KG1 (cell line): ENCODE measurements at regions not wholly inside any gene's neighbourhood (a gene's known extent, or its start where the extent isn't known, plus 50 kb on each side); places are given as distances from the start of the nearest gene placed in this dataset.
"Not testable (repeated sequence)": the region's sequence is repeated elsewhere in the genome, so short reads cannot be mapped to it uniquely, and the experiment has no call there.

Experiments
- DNase-seq: peaks from one replicate; lab custom pipeline; 2025; lab: John Stamatoyannopoulos, UW

- no peak for DNase-seq
Measured at GRCh38 chr1:104315823-104316222, 566.1 kb downstream of the AMY1C start.

- no peak for DNase-seq
Measured at GRCh38 chr1:104322131-104322530, 572.4 kb downstream of the AMY1C start.

GRCh38 chr1:104329278-104329677 lies 579.6 kb downstream of the AMY1C start:
- no peak for DNase-seq

- DNase-seq: no peak
Measured at GRCh38 chr1:104331763-104332162, 582.1 kb downstream of the AMY1C start.

GRCh38 chr1:104337927-104338326 lies 588.2 kb downstream of the AMY1C start:
- not testable (repeated sequence) for DNase-seq

- DNase-seq: no peak
Measured at GRCh38 chr1:104341944-104342343, 592.2 kb downstream of the AMY1C start.

DNA sequence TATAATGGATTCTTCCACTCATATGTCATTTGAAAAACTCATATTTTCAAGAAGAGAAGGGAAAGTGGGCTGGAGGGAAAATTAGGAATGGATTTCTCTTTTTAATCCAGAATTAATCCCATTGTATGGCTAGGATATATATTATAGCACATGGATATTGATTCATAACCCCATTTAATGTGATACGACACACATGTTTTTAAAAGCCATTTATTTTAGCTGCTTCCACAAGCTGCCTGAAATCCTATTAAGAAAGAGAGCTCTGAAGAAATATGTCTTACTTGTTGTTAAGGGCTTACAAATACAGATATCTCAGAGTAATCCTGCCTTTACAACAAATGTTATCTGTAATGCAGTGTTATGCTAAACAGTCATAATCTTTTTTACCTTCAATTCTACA lies 598.6 kb downstream of the AMY1C start:
- no peak for DNase-seq

DNA sequence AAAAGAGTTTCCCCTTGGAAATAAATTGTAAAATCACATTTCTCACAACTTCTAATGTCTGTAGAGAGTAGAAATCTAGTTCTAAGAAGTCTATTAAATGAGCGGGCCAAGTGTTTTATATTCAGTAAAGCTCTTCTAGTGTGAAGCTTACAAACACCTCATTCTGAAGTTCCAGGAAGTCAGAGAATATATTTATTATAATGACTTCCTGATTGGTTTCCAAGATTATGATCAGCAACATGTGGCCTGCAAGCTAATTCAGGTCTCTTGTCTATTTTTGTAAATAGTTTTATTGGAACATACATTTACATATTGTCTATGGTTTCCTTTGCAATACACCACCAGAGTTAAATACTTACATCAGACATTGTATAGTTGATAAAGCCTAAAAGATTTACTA lies 603.9 kb downstream of the AMY1C start:
- no peak for DNase-seq

DNA sequence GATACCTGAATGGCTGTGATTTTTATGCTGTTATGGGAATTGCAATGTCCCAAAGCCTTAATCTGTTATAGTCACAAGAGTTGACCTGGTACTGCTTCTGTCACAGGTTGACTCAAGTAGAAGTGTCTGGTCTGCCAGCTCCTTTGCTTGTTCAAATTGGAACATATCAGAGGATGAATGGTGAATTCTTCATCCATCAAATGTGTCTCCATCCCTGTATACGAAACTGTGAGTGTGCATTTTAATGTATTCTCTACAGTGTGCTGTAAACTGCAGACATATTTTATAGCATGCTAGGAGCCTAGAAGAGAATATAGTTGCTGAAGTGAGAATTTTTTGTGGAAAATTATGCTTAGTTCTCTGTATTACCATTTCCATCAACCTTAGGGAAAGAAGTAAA lies 608.4 kb downstream of the AMY1C start:
- DNase-seq: no peak

DNA sequence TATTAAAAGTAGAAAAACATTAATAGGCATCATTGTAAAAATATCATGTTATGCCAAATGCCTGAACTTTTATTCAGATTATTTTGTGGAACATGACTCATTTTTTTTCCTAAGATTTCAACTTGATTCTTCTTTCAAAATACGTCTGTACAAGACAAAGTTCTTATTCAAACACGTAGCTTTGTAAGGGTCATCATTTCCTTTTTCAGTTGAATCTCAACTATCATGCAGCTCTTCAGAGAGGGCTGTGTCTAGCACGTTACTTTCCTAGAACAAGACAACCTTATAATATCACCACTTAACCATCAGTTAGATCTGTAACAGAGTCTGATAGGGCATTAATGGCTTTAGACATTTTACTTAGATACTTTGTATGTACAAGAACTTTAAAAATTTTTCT lies 608.9 kb downstream of the AMY1C start:
- no peak for DNase-seq

- DNase-seq: no peak
Measured at GRCh38 chr1:104378414-104378813, 628.7 kb downstream of the AMY1C start.

DNA sequence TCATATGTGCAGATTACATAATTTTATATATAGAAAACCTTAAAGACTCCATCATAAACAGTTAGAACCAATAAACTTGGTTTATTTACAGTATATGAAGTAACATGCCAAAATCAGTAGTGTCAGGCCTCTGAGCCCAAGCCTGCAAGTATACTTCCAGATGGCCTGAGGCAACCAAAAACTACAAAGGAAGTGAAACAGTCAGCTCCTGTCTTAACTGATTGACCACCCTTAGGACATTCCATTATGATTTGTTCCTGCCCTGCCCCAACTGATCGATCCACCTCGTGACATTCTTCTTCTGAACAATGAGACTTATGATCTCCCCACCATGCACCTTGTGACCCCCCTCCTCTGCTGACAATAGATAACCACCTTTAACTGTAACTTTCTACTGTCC lies 630.3 kb downstream of the AMY1C start:
- DNase-seq: no peak

DNA sequence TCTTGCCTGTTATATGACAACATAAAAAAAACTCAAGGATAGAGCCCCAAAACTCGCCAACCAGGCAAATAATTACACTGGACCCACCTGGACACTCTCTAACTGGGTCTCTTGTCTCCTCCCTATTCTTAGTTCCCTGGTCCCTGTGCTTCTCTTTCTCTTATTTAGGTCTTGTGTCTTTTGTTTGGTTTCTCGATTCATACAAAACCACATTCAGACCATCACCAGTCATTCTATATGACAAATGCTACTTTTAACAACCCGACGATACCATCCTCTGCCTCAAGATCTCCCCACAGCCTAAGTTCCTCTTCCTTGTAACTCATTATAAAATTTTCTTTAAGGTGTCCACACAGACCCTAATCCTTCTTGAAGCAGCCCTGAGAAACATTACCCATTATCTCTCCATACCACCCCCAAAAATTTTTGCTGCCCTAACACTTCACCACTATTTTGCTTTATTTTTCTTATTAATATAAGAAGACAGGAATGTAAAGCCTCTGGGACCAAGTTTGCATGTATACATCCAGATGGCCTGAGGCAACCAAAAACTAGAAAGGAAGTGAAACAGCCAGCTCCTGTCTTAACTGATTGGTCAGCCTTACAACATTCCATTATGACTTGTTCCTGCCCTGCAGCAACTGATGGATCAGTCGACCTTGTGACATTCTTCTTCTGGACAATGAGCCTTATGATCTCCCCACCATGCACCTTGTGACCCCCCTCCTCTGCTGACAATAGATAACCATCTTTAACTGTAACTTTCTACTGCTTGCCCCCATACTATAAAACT lies 638.2 kb downstream of the AMY1C start:
- no peak for DNase-seq

DNA sequence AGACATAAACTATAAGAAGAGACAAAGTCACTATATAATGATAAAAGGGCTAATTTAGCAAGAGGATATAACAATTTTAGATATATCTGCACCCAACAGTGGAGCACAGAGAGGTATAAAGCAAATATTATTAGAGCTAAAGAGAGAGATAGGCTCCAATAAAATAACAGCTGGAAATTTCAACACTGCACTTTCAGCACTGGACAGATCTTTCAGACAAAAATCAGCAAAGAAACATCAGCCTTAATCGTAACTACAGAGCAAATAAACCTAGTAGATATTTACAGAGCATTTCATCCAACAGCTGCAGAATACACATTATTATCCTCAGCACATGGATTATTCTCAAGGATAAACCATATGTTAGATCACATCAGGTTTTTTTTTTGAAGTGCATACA lies 642.9 kb downstream of the AMY1C start:
- no peak for DNase-seq

DNA sequence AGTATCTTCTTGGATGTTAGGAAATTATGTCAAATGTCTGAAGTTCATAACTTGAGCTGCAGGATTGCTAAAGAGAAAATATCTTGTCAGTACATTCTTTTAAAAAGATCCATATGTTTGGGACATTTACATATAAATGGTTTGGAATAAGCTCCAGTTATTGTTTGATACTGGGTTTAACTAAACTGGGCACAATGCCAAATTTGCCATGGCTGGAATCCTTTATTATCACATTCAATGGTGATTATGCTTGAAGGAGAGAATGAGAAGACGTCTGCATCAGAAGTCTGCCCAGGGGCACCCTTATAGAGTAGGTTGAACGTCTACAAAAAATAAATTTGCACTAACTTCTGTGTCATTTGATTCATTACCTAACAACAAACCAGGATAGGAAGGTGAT lies 652.5 kb downstream of the AMY1C start:
- DNase-seq: no peak

GRCh38 chr1:104403883-104404282 lies 654.2 kb downstream of the AMY1C start:
- DNase-seq: no peak

GRCh38 chr1:104406728-104407127 lies 657.0 kb downstream of the AMY1C start:
- DNase-seq: no peak

- DNase-seq: no peak
Measured at GRCh38 chr1:104408268-104408667, 658.6 kb downstream of the AMY1C start.

- DNase-seq: no peak
Measured at GRCh38 chr1:104435255-104435654, 685.6 kb downstream of the AMY1C start.

DNA sequence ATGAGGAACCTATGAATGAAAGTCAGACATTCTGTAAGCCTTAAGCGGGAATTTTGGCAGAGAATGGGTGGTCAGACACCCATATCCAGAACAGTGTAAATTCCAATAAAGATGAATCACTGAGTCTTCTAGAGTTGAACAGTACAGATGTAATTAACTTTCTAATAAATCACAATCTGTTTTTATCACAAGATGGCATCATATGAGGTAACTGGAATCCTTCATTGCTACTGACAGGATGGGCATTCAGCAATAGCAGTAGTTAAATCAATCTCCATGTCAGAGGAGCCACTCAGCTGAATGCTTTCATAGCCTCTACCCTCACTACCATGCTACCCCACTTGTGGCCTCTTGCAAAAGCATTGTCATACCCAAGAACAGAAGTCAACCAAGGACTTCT lies 690.3 kb downstream of the AMY1C start:
- DNase-seq: no peak

- no peak for DNase-seq
Measured at GRCh38 chr1:104456724-104457123, 707.0 kb downstream of the AMY1C start.

GRCh38 chr1:104459886-104460285 lies 710.2 kb downstream of the AMY1C start:
- no peak for DNase-seq

- no peak for DNase-seq
Measured at GRCh38 chr1:104460880-104461279, 711.2 kb downstream of the AMY1C start.

DNA sequence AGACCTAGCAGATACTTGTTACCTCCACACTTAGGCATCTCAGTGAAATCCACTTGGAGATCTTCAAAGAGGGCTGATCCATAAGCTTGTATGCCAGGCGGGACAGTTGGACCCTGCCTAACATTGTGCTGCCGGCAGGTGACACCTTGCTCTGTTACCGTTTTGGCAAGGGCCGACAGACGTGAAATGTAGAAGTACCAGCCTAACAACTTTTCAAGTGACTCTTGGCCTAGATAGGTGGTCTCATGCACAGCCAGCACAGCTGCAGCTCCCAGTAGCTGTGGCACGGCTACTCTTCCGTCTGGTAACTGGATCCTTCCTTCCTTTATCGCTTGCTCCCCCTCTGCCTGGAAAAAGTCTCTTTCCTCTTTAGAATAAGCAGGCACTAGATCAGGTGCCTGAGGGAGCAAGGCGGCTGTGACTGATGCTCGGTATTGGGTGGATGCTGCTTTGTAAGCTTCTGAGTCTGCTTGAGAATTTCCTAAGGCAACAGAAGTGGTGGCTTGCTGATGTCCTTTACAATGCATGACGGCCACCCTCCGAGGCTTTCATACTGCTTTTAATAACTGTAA lies 713.5 kb downstream of the AMY1C start:
- no peak for DNase-seq
